HG03103 (cell line): ENCODE measurements at regions not wholly inside any gene's neighbourhood (a gene's known extent, or its start where the extent isn't known, plus 50 kb on each side); places are given as distances from the start of the nearest gene placed in this dataset.
"Not testable (repeated sequence)": the region's sequence is repeated elsewhere in the genome, so short reads cannot be mapped to it uniquely, and the experiment has no call there.

Experiments used
- ATAC-seq: cut with Tn5 transposase; IDR thresholded peaks from one replicate; pipeline ENCODE4 v1.9.1; 2021; ENCODE audit warnings: low read depth; ENCODE audit not compliant: unreplicated experiment

DNA sequence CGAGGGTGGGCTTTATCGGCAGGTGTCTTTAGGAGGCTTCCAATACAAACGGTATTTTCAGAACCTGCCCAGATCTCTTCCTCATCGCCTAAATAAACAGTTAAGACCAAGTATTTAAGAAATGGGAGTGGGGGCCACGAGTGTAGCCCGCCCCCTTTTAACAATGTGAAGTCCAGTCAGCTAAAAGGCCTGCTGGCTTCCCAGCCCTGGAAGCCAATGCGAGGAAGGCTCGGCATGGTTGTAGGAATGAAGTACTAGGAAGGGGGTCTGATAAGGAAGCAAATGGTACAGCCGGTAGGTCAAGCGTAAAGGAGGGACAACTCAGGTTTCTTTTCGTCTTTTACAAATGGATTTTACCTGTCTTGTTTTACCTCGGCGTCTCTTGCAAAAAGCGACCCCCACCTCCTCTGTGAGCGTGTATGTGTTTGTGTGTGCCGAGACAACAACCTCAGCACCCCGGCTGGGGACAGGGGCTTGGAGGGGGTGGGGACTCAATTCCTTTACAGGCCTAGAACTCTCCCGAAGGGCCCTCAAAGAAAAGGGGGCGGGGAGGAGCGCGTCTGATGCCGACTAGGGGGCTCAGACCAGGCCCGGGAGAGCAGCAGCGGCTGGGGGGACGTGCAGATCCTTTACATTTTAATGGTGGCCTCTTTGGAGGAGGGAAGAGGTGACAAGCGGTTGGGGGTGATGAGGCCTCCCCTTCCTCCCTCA, 147.6 kb downstream of the GPR85 start:
- ATAC-seq = peak; percentile 12

DNA sequence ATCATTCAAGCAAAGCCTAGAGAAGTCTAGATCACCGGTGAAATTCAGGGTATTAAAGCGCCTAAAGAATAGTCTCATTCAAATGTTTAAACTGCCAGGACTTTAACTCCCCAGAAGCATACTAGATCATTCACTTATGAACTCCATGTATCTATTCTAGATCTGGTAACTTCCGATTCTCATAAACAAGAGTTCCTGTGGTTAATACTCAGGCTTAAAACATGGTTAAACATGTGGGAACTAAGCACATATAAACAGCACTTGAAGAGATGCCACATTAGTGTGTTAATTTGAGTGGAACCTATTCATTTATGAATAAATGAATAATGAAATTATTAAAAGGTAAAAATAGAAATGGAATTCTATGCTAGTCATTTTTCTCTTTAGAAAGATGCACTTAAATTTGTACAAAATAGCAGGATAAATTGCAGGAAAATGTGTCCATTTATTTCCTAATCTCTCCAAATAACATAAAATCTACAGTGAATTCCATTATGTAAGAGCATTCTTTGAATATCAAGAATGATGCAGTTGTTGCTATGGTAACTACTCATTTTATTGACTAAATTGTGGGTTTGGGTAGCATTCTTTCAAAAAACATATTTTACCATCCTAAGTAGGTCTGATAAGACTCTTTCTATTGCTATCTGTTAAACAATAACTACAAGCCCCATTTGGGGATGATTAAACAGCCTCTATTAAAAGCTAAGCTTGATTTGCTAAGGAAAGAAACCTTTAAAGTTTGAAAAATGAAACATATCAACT, 147.6 kb upstream of the TMEM168 start:
- no peak for ATAC-seq

DNA sequence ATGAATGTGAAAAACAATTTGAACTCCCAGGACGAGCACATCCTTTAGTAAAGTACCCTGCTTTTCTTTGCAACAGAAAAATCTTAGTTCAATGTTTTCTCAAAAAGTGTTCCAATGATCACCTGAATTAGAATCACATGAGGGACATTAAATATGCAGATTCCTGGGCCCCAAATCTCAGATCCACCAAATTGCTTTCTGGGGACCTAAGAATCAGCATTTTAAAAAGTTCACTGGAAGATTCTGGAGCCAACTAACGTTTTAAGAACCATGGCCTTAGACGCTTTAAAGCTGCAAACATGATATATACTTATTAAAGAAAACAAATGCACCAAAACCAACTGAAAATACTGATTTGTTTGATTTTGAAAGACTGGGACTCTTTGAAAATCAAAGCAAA, 143.4 kb upstream of the TMEM168 start:
- no peak for ATAC-seq

- ATAC-seq = no peak
Measured at GRCh38 chr7:112930787-112931186, 140.6 kb upstream of the TMEM168 start.

DNA sequence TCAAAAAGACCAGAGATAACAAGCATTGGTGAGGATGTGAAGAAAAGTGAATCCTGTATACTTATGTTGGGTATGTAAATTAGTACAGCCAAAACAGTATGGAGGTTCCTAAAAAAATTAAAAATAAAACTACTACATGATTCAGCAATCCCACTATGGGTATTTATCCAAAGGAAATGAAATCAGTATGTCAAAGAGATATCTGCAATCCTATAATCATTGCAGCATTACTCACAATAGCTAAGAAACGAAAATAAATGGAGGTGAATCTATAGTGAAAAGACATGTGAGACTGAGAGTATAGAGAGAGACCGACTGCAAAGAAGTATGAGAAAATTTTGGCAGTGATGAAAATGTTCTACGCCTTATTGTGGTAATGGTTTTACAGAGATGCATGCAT, 139.2 kb upstream of the TMEM168 start:
- no peak for ATAC-seq

DNA sequence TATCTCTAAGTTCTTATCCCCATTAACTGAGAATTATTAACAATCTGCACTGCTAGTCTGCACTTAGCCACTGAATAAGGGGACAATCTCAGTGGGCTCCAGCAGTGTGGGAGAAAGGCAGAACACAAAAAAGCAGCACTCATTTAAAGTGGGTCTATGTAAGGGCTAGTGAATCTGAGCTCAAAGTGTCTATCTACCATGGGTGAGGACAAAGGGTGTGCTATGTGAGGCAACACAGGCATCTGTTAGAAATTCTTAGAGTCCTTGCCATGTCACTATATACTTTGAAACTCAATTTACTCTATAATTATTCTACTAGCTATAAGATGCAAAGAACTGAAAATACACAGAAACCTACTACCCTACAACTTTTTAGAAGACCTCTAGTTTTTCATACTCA, 135.8 kb upstream of the TMEM168 start:
- ATAC-seq = no peak

DNA sequence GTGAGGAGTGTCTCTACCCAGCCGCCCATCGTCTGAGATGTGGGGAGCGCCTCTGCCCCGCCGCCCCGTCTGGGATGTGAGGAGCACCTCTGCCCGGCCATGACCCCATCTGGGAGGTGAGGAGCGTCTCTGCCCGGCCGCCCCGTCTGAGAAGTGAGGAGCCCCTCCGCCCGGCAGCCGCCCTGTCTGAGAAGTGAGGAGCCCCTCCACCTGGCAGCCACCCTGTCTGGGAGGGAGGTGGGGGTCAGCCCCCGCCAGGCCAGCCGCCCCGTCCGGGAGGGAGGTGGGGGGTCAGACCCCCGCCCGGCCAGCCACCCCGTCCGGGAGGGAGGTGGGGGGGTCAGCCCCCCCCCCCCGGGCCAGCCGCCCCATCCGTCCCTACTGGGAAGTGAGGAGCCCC, 132.4 kb upstream of the TMEM168 start:
- ATAC-seq = not testable (repeated sequence)

DNA sequence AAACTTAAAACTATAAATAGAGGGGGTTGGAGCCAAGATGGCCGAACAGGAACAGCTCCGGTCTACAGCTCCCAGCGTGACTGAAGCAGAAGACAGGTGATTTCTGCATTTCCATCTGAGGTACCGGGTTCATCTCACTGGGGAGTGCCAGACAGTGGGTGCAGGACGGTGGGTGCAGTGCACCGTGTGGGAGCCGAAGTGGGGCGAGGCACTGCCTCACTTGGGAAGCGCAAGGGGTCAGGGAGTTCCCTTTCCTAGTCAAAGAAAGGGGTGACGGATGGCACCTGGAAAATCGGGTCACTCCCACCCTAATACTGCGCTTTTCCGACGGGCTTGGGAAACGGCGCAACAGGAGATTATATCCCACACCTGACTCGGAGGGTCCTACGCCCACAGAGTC, 126.2 kb upstream of the TMEM168 start:
- not testable (repeated sequence) for ATAC-seq

GRCh38 chr7:112908086-112908485, 117.9 kb upstream of the TMEM168 start:
- no peak for ATAC-seq

- no peak for ATAC-seq
Measured at GRCh38 chr7:112907658-112908057, 117.5 kb upstream of the TMEM168 start.

GRCh38 chr7:112905950-112906349, 115.8 kb upstream of the TMEM168 start:
- no peak for ATAC-seq

- no peak for ATAC-seq
Measured at GRCh38 chr7:112905413-112905812, 115.2 kb upstream of the TMEM168 start.

DNA sequence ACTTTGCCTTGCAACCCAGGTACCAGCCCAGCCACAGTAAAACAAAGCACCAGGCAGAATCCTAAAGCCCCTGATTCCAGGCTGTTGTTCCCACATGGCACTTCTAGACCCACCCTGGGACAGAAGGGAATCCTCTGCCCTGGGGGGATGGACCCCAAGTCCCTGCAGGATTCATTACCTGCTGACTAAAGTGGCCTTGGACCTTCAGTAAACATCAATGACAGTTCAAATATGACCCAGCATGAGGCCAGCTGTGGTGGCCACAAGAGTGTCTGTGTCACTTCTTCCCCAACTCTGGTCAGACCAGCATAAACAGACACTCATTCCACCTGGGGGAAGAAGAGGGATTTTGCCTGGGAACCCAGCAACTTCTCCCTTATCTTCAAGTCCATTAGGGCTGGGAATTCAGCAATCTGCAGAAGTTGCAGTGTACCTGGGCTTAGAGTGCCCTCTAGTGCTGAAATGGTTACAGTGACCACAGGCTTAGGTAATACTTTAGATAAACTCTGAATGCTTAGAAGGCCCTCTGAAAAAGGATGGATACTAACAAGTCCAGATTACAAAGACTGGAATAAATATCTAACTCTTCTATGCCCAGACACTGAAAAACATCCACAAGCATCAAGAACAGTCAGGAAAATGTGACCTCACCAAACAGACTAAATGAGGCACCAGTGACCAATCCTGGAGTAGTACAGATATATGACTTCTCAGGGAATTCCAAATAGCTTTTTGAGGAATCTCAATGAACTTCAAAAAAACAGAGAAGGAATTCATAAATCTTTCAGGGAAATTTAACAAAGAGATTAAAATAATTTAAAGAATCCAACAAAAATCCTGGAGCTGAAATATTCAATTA, 108.5 kb upstream of the TMEM168 start:
- ATAC-seq = peak; percentile 83

GRCh38 chr7:112897839-112898431, 107.7 kb upstream of the TMEM168 start:
- ATAC-seq = no peak

DNA sequence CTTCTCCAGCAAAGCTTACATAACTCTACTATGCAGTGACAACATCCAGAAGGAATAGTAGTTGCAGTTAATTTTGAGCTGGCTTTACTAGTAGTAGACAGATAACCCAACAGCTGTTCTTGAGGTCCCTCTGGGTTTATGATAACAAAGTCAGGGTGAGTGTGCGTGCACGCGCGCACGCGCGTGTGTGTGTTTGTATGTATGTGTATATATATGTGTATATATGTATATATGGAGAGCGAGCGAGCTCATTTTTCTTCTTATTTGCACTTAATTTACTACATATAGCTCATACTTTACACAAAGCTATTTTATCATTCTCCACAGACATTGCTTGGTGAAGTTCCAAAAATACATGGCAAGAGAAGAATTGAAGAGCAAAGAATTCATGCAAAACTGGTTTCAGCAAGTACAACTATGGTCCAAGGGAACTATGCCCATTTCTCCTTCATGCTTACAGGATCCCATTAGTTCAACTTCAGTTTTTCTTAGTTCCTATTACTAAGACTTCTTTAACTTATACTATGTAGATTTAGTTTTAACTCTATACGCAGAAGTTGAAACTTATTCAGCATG, 105.9 kb upstream of the TMEM168 start:
- ATAC-seq = no peak

GRCh38 chr7:112892263-112892662, 102.1 kb upstream of the TMEM168 start:
- ATAC-seq = no peak

DNA sequence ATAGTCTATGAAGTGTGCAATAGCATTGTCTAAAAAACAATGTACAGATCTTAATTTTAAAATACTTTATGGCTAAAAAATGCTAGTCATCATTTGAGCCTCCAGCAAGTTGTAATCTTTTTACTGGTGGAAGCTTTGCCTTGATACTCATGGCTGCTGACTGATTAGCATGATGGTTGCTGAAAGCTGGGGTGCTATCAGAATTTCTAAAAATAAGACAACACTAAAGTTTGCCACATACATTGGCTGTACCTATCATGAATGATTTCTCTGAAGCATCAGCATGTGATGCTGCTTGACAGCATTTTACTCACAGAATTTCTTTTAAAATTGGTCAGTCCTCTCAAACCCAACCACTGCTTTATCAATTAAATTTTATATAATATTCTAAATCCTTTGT, 101.5 kb upstream of the TMEM168 start:
- no peak for ATAC-seq

GRCh38 chr7:112889834-112890438, 99.7 kb upstream of the TMEM168 start:
- ATAC-seq = no peak

DNA sequence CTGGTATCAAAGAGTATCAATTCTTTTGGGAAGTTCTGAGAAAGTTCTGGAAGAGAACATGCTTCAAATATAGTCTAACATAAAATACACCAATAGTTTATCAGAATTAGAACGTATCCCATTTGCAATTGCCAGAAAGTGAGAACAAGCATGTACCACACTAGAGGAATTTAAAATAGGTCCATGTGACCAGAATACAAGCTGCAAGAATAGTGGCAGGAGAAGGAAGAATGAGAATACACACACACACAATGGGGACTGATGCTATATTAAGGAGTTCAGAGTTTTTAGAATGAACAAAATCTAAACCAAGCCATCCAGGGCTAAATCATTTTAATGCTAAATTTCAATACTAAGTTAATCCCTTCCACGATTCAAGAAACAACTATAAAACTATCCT, 99.1 kb upstream of the TMEM168 start:
- ATAC-seq = no peak

DNA sequence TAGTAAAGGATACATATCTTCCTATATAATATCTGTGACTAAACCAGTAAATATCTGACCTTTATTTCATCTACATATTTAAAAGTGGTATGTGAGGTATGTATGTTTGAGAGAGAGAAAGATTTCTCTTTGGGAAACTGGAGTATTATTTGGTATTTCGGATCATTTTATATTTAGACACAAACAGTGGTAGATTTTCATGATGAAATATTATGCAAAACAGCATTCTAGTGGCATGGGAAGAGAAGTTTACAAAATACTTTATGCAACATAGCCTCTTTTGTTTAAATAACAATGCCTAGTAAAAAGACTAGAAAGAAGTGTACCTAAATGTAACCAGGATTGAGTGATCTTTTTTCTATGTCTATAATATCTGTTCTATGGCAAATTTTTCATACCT, 98.6 kb upstream of the TMEM168 start:
- no peak for ATAC-seq
